Bronchial epithelial cell (primary cell): ENCODE measurements at regions not wholly inside any gene's neighbourhood (a gene's known extent, or its start where the extent isn't known, plus 50 kb on each side); places are given as distances from the start of the nearest gene placed in this dataset.
"Not testable (repeated sequence)": the region's sequence is repeated elsewhere in the genome, so short reads cannot be mapped to it uniquely, and the experiment has no call there.

ENCODE experiments used
- DNase-seq: peaks from one replicate; pipeline ENCODE4 v3.0.0-alpha.2; 2010; ENCODE audit warnings: low read depth
- FAIRE-seq: peaks from 2 replicates; lab custom pipeline; 2011; peaks lifted over from hg19 to GRCh38; lab: Jason Lieb, UNC
- H3K27me3 ChIP-seq: 2 replicates; pipeline ENCODE4 v1.5.1; 2011; ENCODE audit warnings: low read length; ENCODE audit not compliant: control insufficient read depth, insufficient read depth
- H3K36me3 ChIP-seq: 2 replicates; pipeline ENCODE4 v1.5.1; 2011; ENCODE audit warnings: low read length; ENCODE audit not compliant: control insufficient read depth, insufficient read depth
- H3K4me3 ChIP-seq: 2 replicates; pipeline ENCODE4 v1.5.1; 2011; ENCODE audit warnings: mild to moderate bottlenecking, low read depth, low read length, control low read depth
- CTCF ChIP-seq: IDR thresholded peaks from 2 replicates; pipeline ENCODE4 v1.5.1; 2011; ENCODE audit warnings: mild to moderate bottlenecking, moderate library complexity, low read length, control low read depth, inconsistent platforms; ENCODE audit not compliant: insufficient read depth, severe bottlenecking

- Histone ChIP-seq H3K36me3 (no peaks in the 10 kb centered on the region), H3K27me3 (no peaks in the 10 kb centered on the region), H3K4me3 (no peak overlapping the region)
- TF ChIP-seq CTCF = no peak
- no peak for FAIRE-seq
- DNase-seq = no peak
Measured at GRCh38 chr1:70720521-70720920, 309.5 kb downstream of the CTH start.

GRCh38 chr1:70727886-70728489 is 316.9 kb downstream of the CTH start:
- no peak for TF ChIP-seq CTCF
- no peaks in the 10 kb centered on the region for H3K27me3 ChIP-seq
- no peak for FAIRE-seq
- no peak overlapping the region for H3K4me3 ChIP-seq
- DNase-seq = no peak
- no peaks in the 10 kb centered on the region for H3K36me3 ChIP-seq

GRCh38 chr1:70736518-70736917 is 311.1 kb downstream of the PTGER3 start:
- not testable (repeated sequence) for DNase-seq, H3K36me3 ChIP-seq, H3K27me3 ChIP-seq, H3K4me3 ChIP-seq, FAIRE-seq

- H3K27me3 ChIP-seq = no peaks in the 10 kb centered on the region
- no peak for TF ChIP-seq CTCF
- DNase-seq (no peak), FAIRE-seq (no peak)
- H3K4me3 ChIP-seq = no peak overlapping the region
- no peaks in the 10 kb centered on the region for H3K36me3 ChIP-seq
Measured at GRCh38 chr1:70737125-70737524, 310.5 kb downstream of the PTGER3 start.

GRCh38 chr1:70738624-70739023 is 309.0 kb downstream of the PTGER3 start:
- Histone ChIP-seq H3K36me3 (no peaks in the 10 kb centered on the region), H3K4me3 (no peak overlapping the region), H3K27me3 (no peaks in the 10 kb centered on the region)
- DNase-seq (no peak), FAIRE-seq (no peak)
- TF ChIP-seq CTCF = no peak

GRCh38 chr1:70745199-70745598 is 302.4 kb downstream of the PTGER3 start:
- Histone ChIP-seq H3K36me3 (no peaks in the 10 kb centered on the region), H3K4me3 (no peak overlapping the region), H3K27me3 (no peaks in the 10 kb centered on the region)
- peak; percentile 1 for DNase-seq
- no peak for FAIRE-seq
- TF ChIP-seq CTCF = peak; percentile 25

GRCh38 chr1:70746062-70746461 is 301.6 kb downstream of the PTGER3 start:
- not testable (repeated sequence) for H3K27me3 ChIP-seq, DNase-seq, H3K36me3 ChIP-seq, H3K4me3 ChIP-seq, FAIRE-seq

- H3K36me3 ChIP-seq, H3K4me3 ChIP-seq, H3K27me3 ChIP-seq, FAIRE-seq, DNase-seq: not testable (repeated sequence)
Measured at GRCh38 chr1:70747123-70747522, 300.5 kb downstream of the PTGER3 start.

GRCh38 chr1:70751676-70752287 is 295.8 kb downstream of the PTGER3 start:
- FAIRE-seq, H3K36me3 ChIP-seq, H3K27me3 ChIP-seq, H3K4me3 ChIP-seq: not testable (repeated sequence)
- DNase-seq = peak; percentile 7
